Mesodermal cell (in vitro differentiated cells): ENCODE measurements at regions not wholly inside any gene's neighbourhood (a gene's known extent, or its start where the extent isn't known, plus 50 kb on each side); places are given as distances from the start of the nearest gene placed in this dataset.

Experiments
- H3K27ac ChIP-seq: 2 replicates; pipeline ENCODE4 v1.7.0; 2013; ENCODE audit warnings: mild to moderate bottlenecking, low read depth, low read length, moderate library complexity; ENCODE audit not compliant: severe bottlenecking
- H3K36me3 ChIP-seq: 2 replicates; pipeline ENCODE4 v1.7.1; 2013; ENCODE audit warnings: mild to moderate bottlenecking, low read length, moderate library complexity; ENCODE audit not compliant: control insufficient read depth, insufficient read depth
- H3K4me1 ChIP-seq: one replicate; pipeline ENCODE4 v1.7.1; 2013; ENCODE audit warnings: mild to moderate bottlenecking, low read length; ENCODE audit not compliant: insufficient read depth, control insufficient read depth, poor library complexity, severe bottlenecking
- H3K4me3 ChIP-seq: 2 replicates; pipeline ENCODE4 v1.7.0; 2013; ENCODE audit warnings: low read length, control low read depth, mild to moderate bottlenecking; ENCODE audit not compliant: insufficient read depth, poor library complexity, severe bottlenecking; ENCODE audit errors: extremely low read depth
- H3K9me3 ChIP-seq: 2 replicates; pipeline ENCODE4 v1.7.1; 2013; ENCODE audit warnings: mild to moderate bottlenecking, low read length, moderate library complexity; ENCODE audit not compliant: control insufficient read depth
- WGBS, 2 experiments: methylation state at CpG; one replicate each; pipeline ENCODE4 v1.1.5; 2013; ENCODE audit warnings: missing lambda C conversion rate in 2 of 2; ENCODE audit not compliant: insufficient coverage in 2 of 2; 5-methylcytosine and 5-hydroxymethylcytosine counted together

DNA sequence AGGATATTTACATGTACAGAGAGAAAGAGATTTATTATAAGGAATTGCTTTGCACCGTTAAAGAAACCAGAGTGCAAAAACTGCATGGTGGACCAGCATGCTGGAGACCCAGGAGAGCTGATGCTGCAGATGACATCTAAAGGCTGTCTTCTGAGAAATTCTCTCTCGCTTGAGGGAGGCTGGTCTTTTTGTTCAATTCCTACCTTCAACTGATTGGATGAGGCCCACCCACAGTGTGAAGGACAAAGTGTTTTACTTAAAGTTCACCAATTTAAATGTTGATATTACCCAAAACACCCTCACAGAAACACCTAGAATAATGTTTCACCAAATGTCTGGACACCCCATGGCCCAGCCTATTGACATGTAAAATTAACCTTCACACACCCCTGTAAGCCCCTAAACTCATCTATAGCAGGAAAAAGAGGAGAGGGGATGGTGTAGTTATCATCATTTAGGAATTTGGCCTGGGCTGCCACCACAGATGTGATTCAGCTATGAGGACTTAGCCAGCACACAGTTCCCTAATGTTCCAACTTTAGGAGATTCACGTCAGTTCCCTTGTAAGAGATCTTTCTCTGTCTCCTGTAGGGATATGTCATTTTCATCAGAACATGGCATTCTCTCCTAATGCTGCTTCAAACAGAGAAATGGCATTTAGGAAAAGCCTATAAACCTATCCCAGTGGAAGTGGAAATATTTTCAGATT, 358.2 kb upstream of the TLE4 start:
- no peaks in the 10 kb centered on the region for H3K36me3 ChIP-seq
- H3K9me3 ChIP-seq, result no peaks in the 10 kb centered on the region
- WGBS, 2 experiments, result 90 to 100% methylated on average over 1 to 2 of the region's 3 CpGs
- no peak overlapping the region for H3K27ac ChIP-seq
- no peak overlapping the region for H3K4me3 ChIP-seq
- H3K4me1 ChIP-seq, result peaks cover 11% of the 10 kb centered on the region

DNA sequence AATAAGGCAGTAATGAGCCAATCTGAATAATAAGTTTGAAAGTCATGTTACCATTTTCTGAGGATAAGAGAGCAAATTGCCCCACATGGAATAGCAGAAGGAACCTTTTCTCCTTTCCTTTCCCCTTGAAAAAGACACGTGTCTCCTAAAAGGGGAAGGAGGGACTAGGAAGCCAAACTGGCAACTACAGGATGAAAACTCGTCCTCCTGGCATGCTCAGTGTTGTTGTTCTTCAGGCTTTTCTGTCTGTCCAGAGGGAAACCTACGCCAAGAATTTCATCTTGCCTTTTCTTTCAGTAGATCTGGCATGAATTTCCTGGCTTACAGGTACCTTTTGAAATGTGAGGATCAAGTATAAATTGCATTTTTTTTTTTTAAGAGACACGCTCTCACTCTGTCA, 355.9 kb upstream of the TLE4 start:
- Histone ChIP-seq H3K4me3 (no peak overlapping the region), H3K9me3 (no peaks in the 10 kb centered on the region), H3K27ac (no peak overlapping the region), H3K36me3 (no peaks in the 10 kb centered on the region), H3K4me1 (peaks cover 11% of the 10 kb centered on the region)
- 79 to 100% methylated on average over 2 to 4 of the region's 4 CpGs for WGBS, 2 experiments

DNA sequence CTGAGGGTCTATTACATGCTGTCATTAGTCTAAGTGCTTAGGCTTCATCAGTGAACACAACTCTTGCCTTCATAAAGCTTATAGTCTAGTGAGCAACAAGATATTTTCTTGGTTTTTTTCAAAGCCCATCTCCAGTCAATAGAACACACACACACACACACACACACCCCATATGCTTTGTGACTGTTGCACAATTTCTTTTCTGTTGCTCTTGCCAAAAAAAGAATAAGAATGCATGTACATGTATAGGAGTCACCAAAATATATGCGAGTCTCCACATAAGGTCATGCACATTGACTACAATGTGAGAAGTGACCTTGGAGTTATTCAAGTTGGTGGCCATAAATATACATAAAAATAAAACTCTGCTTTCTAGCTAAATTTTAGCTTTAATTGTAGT, 351.5 kb upstream of the TLE4 start:
- peaks cover 11% of the 10 kb centered on the region for H3K9me3 ChIP-seq
- H3K27ac ChIP-seq, result no peak overlapping the region
- no peaks in the 10 kb centered on the region for H3K36me3 ChIP-seq
- no peaks in the 10 kb centered on the region for H3K4me1 ChIP-seq
- 100% methylated on average over 1 of the region's 1 CpG; no CpG with 5 or more reads in 1 of the 2 experiments for WGBS, 2 experiments
- H3K4me3 ChIP-seq, result no peak overlapping the region

DNA sequence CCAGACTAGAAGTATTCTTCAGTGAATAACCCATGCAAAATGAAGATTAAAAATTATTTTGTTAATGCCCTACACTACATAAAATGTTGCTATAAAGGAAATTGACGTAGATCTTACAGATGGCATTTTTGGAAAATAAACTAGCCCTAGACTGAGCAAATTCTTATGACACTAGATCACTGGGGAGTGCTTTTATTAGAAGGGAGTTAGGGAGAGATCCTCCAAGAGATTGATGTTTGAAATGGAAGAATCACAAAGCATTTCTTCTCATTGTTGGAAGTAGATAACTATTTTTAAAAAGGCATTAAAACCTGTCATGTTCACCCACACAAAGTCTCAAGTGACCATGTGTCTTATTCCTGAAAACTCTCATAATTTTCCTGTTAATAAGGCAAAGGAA, 351.1 kb upstream of the TLE4 start:
- Histone ChIP-seq H3K4me3 (no peak overlapping the region), H3K9me3 (peaks cover 11% of the 10 kb centered on the region), H3K27ac (peak overlapping the region; percentile 62), H3K4me1 (no peaks in the 10 kb centered on the region), H3K36me3 (no peaks in the 10 kb centered on the region)
- no CpG with 5 or more reads among the region's 1 CpG for WGBS, 2 experiments

DNA sequence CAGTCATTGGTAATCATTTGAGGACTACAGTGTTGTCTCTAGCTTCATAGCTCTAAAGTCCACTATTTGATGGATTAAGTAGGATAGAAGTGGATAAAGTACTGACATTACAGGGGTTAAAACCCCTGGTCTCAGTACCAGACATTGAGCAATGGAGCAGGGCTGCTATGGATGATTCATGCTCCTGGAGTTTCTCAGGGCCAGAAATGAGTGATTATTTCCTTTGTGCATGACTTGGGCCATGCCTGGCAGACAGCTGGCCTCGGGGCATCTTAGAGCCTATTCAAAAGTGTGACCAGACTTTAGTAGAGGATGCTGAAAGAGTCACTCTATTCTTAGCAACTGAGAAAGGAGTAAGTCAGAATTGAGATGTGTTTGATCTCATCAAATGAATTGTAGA, 350.7 kb upstream of the TLE4 start:
- peak overlapping the region; percentile 62 for H3K27ac ChIP-seq
- no peak overlapping the region for H3K4me3 ChIP-seq
- no peaks in the 10 kb centered on the region for H3K4me1 ChIP-seq
- no peaks in the 10 kb centered on the region for H3K36me3 ChIP-seq
- peaks cover 11% of the 10 kb centered on the region for H3K9me3 ChIP-seq
- WGBS, 2 experiments, result 100% methylated on average over 1 of the region's 1 CpG; no CpG with 5 or more reads in 1 of the 2 experiments

DNA sequence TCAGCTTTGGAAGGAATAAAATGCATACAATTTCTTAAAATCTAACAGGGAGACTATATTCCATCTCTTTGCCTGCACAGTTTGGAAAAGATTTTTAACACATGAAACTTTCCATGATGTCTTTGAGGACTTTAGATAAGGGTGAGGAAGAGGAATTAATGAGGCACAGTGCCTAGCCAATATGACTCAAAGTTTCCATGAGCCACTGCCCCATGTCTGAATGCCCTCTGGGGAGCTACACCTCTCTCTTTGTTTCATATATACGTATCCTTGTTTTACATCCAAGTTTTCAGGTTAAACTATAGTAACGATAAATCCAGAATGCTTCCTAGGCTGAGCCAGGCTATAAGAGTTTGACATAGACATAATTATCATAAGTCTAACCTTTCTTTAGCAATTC, 349.3 kb upstream of the TLE4 start:
- 95 to 100% methylated on average over 2 of the region's 2 CpGs for WGBS, 2 experiments
- H3K4me1 ChIP-seq, result no peaks in the 10 kb centered on the region
- H3K27ac ChIP-seq, result no peak overlapping the region
- peaks cover 11% of the 10 kb centered on the region for H3K9me3 ChIP-seq
- no peaks in the 10 kb centered on the region for H3K36me3 ChIP-seq
- H3K4me3 ChIP-seq, result no peak overlapping the region

DNA sequence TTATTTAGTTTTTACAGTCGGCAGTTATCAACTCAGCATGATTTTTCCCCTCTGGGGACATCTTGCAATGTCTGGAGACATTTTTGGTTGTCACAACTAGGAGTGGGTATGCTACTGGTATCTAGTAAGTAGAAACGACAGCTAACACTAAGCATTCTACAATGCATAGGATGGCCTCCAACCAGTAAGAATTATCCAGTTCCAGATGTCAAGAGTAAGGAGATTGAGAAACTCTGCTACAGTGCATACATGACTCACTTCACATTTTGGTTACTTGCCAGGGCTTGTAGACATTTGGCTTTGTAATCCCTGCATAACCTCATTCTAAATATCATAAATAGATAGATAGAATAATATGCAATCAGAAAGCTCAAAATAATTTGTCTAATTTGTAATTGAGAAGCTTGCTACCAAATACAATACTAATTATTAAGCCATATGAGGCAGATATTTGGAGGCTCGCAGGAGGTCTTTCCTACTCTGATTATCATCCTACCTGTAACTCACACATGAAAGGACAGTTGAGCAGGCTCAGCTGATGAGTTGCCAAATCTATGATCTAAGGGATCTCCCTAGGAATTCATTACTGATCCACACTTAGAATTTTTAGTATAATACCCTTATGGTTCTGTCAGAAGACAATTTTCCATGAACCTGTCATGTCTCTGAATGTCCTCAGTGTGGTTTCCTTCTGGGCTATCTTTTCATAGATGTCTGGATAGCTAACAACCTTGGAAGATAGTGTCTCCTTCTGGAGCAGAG, 346.9 kb upstream of the TLE4 start:
- H3K4me1 ChIP-seq, result no peaks in the 10 kb centered on the region
- no peak overlapping the region for H3K4me3 ChIP-seq
- no peak overlapping the region for H3K27ac ChIP-seq
- H3K9me3 ChIP-seq, result peaks cover 11% of the 10 kb centered on the region
- 100% methylated on average over 2 of the region's 3 CpGs; no CpG with 5 or more reads in 1 of the 2 experiments for WGBS, 2 experiments
- no peaks in the 10 kb centered on the region for H3K36me3 ChIP-seq

DNA sequence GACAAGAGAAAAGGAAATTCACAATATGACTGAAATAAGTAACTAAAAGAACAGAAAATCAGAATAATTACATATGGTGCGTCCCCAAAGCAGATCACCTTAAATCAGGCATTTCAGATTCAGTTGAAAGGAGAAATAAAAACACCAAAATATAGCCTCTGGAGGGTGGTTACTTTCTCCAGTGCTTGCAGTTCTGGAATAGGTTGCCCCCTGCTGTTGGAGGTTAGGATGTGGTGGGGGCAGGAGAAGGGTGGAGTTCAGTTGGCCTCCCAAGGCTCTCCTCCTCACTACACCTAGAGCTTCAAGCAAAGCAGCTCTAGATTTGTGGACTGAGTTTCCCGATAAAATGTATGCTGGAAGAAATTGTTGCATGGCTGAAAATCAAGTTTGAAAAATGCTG, 338.2 kb upstream of the TLE4 start:
- H3K4me3 ChIP-seq, result no peak overlapping the region
- H3K36me3 ChIP-seq, result no peaks in the 10 kb centered on the region
- no peaks in the 10 kb centered on the region for H3K9me3 ChIP-seq
- no peak overlapping the region for H3K27ac ChIP-seq
- WGBS, 2 experiments, result 80 to 83% methylated on average over 1 of the region's 2 CpGs
- H3K4me1 ChIP-seq, result no peaks in the 10 kb centered on the region

DNA sequence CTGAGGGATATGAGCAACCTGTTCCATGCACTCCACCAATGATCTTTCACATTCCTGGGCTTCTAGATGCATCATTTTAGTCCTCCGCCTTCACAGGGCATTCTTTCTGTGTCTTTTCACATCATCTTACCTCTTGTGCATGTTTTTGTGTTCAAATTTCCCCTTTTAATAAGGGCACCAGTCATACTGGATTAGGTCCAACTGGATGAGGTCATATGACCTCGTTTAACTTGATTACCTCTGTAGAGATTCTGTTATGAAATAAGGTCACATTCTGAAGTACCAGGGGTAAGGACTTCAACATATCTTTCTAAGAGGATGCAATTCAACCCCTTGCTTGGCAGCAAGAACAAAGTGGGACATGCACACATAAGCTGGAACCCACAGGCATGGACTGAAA, 335.3 kb upstream of the TLE4 start:
- no peak overlapping the region for H3K27ac ChIP-seq

DNA sequence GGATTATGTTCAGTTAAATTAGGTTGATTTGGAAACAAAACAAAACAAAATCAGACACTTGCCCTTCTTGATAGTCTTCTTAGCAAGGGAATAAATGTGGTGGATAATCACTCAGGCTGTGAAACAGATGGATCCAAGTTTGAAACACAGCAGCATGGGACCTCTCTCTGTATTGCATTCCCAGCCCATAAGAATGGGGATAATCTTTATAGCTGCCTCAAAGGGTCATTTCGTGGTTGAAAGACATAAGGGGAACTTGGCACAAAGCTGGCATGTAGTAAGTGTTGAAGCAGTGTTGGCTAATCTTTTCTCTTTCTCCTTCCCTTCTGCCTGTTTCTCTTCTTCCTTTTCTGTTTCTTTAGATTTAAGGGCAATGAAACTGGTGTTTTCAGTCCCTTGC, 333.9 kb upstream of the TLE4 start:
- Histone ChIP-seq H3K27ac (no peak overlapping the region), H3K36me3 (no peaks in the 10 kb centered on the region), H3K9me3 (no peaks in the 10 kb centered on the region), H3K4me1 (no peaks in the 10 kb centered on the region), H3K4me3 (no peak overlapping the region)
- WGBS, 2 experiments, result no CpG with 5 or more reads among the region's 1 CpG

More for the DNA sequence above, 335.3 kb upstream of the TLE4 start:
- H3K36me3 ChIP-seq, result no peaks in the 10 kb centered on the region
- no peaks in the 10 kb centered on the region for H3K4me1 ChIP-seq
- no peak overlapping the region for H3K4me3 ChIP-seq
- 88 to 100% methylated on average over 1 to 2 of the region's 2 CpGs for WGBS, 2 experiments
- no peaks in the 10 kb centered on the region for H3K9me3 ChIP-seq

DNA sequence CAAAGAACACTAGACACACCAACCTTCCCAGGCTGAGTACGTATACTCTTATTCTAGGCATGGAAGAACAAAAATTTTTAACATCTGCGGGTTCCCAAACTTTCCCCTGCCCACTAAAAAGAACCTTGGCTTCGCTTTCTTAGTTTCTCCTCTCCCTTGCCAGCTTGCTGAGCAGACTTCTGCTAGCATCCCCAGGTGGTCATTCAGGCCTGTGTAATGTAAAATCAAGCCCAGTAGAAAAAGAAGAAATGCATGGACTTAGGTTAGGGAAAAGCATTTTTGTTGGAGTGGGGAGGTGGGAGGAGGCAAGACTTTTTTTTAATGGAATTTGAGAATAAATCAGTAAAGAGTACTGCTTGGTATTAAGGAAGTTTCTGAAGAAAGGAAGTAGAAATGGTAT, 331.0 kb upstream of the TLE4 start:
- Histone ChIP-seq H3K36me3 (no peaks in the 10 kb centered on the region), H3K9me3 (no peaks in the 10 kb centered on the region), H3K4me3 (no peak overlapping the region), H3K4me1 (no peaks in the 10 kb centered on the region), H3K27ac (no peak overlapping the region)
- 65 to 81% methylated on average over 3 of the region's 3 CpGs for WGBS, 2 experiments
